GM19395 (cell line): ENCODE measurements at regions not wholly inside any gene's neighbourhood (a gene's known extent, or its start where the extent isn't known, plus 50 kb on each side); places are given as distances from the start of the nearest gene placed in this dataset.

ENCODE experiments used
- ATAC-seq: cut with Tn5 transposase; IDR thresholded peaks from one replicate; pipeline ENCODE4 v1.9.1; 2021; ENCODE audit warnings: mild to moderate bottlenecking, moderate library complexity; ENCODE audit not compliant: unreplicated experiment

DNA sequence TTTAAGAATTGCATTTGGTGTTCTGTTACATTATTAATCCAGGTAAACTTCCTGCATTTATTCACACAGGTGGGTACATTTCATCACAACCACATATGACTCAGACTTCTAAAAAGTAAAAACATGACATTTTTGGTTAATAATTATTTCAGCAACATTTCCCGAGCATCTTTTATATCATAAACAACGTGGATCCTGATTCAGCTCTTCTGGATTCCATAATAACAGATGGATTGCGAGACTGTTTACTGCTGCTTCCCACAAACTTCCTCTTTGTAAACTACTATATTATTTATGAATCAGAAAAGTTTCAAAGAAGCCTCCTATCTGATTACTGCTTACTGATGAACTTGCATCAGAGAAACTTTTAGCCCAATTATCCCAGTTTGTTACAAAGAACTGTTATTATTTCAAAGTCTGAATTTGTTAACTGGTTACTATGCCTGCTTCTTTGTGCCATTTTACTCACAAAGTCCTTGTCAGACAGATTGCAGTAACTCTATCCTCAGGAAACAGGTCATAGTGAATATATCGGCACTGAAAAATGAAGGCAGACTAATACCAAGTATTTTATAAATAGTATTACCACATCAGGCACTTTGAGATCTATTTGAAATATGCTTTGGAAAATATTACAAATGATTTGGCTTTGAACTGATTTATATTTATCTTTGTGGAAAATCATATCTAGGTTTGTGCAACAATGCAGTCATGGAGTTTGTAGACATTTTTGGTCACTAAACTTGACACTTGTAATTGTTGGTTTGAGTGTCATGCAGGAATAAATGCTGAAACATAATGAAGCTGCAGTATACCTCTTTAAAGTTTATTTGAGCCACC, 511.6 kb downstream of the PLCL1 start:
- no peak for ATAC-seq

DNA sequence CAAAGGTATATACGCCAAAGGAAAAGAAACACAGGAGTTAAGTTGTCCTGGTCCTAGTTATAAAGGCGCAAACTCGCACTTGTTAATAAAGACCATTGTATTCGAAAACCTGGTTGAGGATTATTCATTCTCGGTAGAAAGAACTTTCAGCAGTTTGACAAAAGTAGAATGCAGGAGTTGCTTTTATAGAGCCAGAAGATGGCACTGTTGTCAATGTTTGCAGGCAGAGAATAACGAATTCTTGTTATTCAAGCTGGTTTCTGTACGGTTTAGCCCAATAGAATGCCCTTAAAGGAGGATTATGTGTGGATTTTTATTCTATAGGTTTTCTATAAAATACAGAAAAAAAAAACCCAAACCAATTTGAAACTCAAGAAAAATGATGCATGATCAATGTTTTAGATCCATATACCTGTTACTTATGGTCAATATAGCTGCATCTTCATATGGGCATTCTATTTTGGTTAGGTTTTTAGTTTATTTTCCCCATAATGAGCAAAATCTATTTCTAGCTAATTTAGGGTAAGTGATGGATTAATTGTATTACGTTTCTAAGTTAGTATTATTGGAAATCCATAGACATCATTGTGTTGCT, 510.3 kb downstream of the PLCL1 start:
- peak; percentile 76 for ATAC-seq

DNA sequence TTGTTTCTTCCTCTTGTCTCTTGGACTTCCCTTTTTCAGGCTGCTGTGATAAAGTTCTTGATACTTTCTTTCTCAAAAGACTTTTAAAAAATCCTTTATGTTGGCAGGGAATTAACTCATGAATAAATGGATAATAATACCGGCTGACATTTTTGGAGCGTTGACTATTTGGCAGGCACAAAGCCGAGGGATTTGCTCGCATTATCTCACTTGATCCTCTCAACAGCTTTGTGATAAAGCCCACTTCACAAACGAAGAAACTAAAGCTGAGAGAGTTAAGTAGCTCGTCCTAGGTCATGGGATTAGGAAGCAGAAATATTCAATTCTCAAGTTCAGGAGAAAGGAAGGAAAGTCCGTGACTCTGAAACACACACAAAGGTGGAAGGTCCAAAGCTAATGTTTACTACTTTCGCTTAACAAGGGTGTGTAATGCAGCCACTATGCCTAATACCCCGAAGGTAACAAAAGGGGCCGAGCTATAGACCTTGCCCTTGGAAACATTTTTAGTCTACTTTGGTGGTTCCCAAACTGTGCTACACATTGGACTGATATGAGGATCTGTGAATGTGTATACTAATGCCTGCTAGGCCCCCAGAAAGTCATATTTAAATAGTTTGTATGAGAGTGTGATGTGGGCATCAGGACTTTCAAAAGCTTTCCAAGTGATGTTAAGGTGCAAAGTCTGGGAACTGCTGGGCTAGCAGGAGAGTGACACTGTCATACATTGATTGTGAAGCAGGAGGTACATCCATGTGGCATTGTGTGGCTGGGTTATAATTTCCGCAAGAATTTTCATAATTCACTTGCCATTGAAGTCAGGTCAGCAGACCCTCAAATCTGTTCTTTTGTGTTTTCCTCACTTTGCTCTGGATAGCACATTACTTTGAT, 508.4 kb downstream of the PLCL1 start:
- no peak for ATAC-seq

DNA sequence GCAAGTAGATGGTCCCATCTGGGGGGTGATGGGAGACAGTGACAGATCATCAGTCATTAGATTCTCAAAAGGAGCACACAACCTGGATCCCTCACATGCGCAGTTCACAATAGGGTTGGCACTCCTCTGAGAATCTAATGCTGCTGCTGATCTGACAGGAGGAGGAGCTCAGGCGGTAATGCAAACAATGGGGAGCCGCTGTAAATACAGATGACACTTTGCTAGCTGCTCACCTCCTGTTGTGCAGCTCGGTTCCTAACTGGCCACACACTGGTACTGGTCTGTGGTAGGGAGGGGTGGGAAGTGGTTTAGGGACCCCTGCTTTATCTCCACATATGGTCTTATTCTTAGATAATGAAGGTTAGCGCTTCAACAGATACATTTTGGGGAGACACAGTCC, 506.6 kb downstream of the PLCL1 start:
- no peak for ATAC-seq

DNA sequence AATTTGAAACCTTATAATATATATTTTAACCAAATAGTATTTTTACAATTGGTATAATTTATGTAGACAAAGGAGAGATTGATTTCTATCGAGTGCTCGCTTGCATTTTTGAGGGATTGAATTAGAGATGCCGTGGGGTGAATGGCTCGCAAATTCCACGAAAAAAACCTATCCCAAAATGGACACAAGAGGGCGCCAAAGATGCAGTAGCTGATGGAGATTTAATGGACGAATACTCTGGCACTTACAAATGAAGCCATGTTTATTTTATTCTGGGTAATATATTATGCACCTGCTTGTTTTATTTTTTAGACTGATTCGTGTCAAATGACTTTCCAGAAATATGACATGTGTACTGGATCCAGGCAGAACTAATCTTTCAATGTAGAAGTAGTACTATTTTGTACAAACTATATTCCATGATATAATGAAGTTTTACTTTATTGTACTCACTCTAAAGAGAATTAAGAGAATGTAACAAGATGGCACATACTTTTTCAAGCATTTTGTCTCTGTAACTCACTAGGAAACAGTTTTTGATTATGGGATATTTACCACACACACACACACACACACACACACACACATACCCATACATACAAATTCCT, 505.4 kb downstream of the PLCL1 start:
- peak; percentile 70 for ATAC-seq

DNA sequence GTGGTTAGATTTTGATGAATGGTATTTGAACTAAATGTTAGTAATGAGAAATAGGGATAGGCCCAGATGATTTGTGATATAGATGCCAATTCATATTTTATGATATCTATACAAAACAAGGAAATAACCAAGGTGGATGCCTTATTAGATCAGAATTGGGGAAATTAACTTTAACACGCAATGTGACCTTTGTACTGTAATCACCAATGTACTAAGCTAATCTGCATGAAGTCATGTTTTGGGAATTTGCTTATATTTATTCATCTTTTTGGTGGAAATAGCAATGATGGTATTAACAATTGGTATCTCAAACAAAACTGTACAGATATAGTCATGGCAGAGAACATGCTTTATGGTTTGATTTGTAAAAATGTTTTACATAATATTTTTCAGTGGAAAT, 504.7 kb downstream of the PLCL1 start:
- no peak for ATAC-seq

DNA sequence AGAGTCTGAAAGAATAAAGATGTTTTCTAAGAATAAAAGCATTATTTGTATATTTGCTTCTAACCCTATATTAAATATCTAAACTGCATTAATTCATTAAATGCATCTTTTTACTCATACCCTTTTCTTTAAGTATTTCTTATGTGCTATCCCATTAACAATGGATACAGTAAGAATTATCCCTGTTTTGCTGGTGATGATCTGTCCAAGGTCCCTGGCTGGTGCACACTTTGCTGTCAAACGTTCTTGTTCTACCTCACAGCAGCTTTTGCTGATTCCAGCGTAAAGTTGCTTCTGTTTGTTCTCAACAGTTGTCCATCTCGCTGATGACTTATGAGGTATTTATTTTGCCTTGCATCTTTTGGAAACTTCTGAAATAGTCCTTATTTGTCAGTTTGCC, 504.0 kb downstream of the PLCL1 start:
- no peak for ATAC-seq

DNA sequence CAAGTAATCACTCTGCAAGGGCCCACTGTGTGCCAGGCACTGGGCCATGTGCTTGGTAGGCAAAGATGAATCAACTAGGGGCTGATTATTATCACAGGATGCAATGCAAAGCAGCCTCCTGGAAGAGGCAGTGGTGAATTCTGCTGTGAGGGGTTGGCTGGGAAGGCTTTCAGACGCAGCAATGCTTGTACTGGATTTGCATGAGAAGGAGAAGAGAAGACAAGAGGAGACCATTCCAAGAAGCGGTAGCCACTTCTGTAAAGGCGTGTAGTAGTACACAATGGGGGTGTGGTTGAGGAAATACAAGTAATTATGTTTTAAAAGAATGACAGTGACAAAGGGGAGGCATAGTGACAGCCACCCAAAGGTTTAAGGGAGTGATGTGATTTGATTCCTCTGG, 502.7 kb downstream of the PLCL1 start:
- ATAC-seq = no peak

DNA sequence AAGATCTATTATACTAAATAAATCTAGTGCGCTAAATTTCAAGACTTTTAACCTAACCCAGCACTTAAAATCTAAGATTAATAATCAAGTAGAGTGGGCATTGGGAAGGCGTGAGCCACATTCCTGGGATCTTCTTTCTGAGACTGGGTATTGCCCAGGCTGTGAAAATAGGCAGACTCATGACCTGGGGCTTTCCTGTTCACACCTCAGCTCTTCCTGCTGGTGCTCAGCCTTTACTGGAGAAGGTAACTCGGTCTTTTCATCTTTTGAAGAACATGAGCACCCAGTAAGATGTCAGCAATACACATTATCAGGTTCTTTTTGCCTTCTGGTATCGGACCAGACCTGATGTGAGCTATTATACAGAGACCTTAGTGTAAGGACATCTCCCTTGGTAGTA, 500.5 kb downstream of the PLCL1 start:
- no peak for ATAC-seq

DNA sequence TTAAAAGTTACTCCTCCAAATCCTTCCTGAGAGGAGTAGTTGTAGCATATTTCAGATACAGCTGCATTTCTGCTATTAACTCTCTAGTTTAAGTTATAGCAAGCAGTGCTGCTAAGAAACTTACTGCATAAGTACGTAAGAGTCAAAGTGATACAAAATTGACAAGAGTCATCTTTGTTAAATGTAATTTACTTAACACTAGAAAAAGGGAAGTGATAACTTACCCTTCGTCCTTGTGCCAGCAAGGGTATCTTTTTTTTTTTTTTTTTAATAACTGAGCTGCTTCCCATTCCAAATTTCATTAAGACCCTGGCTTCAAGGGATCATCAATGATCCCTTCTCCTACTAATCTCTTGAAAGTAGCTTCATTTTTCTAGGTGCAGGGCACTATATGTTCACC, 493.0 kb downstream of the PLCL1 start:
- no peak for ATAC-seq

DNA sequence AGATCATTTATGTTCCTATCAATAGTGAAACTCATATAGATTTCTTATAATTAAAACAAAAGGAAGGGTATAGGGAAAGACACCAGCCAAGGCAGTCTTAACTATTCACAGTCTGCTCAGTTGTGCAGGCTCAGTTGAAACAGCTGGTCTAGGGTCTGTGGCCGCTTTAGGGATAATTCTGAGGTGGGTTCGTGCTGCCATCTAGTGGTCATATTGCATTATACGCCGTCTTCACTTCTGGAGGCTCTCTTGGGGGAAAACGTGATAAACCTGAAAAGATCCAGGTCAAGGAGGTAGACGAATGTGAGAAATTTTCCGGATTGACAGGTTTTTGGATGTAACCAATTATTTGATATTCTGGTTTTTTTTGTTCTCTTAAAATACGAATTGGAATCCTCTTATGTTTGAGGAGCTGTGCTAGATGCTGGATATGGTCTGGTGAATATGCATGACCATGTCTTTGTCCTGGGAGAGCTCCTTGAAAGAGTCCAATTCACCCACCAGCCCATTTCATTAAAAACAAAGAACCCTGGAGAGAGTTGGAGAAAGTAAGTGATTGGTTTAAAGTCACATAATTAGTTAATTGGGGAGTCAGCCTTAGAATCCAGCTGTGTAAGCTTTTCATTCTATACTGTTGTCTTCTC, 492.4 kb downstream of the PLCL1 start:
- peak; percentile 94 for ATAC-seq

DNA sequence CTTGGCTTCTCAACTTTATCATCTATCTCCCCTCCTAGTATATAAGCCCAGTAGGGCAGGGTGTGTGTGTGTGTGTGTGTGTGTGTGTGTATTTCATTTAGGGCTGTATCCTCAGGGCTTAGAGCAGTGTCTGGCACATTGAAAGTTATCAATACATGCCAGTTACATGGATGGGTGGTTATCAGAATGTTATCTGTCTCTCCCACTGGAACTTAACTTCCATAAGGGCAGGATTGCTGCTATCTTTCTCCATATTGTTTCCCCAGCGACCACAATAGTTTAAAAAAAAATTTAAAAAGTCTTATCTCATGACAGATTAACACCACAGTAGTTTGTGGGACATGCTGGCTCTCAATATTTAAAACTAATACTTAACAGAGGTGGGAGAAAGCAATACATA, 488.9 kb downstream of the PLCL1 start:
- no peak for ATAC-seq

DNA sequence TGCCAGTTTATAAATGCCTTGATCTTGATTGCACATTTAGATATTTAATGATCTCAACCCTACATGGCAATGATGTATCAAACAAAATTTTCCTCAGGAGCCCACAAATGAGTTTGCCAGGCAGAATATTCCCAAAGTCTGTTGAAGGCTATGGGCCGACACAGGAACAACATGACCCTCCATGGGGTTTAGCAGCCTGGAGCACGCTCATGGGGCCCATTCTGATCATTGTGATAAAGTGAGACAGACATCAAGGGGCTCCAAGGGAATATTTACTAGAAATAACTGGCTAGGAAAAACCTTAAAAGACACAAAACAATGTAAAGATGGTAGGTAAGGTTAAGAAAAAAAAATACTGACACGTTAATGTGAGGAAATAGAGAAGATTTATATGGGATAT, 485.4 kb downstream of the PLCL1 start:
- no peak for ATAC-seq

DNA sequence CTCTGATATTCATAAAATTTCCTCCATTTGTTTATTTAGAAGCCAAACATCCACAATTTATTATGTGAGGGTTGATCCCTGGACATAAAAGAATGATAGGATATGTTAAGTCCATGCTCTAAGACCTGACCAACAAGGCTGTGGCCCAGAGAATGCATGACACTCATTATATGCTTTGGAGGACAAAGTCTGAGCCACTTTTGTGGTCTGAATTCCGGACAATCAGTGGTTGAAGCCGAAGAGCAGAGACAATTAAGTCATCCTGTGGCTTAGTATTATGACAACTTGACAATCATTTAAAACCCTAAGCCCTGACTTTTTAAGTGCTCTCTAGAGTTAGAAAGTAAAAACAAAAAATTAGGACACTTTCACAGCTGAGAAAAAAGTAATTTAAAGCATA, 483.3 kb downstream of the PLCL1 start:
- ATAC-seq = no peak

DNA sequence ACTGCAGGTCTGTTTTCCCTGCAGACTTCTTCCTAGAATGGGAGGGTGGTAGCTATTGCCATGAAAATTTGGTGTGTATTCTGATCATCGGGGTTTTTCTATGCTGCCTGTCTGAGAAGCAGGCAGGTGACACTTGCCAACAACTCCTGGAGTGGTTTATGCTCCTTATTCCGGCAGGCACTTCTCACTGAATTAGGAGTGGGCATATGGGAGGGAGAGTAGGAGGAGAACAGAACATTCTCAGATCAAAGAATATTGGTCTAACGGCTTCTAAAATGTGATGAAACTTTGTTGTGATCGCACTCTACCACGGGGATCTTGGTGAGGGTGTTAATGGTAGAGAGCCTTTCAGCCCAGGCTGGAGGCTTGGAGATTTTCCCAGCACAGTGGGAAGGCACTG, 480.8 kb downstream of the PLCL1 start:
- ATAC-seq = no peak

DNA sequence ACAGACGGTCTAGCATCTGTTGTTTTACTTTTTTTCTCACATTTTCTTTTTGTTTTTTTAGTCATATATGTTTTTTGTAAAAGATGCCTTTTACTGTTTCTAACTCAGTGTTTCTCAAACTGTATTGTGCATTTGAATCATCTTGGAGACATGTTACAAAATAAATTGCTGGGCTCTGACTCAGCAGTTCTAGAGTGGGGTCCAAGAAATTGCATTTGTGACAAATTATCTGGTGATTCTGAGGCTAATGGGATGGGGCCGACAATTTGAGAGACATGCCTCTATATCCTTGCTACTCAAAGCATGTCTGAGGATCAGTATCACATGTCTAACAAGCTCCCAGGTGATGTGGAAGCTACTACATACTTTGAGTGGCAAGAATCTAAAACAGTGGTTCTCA, 478.8 kb downstream of the PLCL1 start:
- no peak for ATAC-seq

DNA sequence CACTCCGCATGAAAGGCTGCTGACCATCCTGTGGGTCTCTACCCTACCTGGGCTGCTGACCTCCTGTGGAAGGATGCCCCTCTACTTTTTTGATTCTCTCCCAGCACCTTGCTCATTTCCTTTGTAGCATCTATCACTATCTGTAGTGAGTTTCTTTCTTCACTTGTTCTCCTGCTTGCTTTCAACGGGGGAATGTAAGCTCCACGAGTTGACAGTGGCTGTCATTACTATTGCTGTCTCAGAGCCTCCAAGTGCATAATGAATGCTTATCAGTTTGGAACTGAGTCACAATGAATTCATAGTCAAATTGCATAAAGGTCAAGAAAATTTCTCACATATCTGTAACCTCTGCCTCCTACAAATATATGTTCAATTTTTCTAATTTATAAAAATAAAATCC, 477.7 kb downstream of the PLCL1 start:
- ATAC-seq = no peak

DNA sequence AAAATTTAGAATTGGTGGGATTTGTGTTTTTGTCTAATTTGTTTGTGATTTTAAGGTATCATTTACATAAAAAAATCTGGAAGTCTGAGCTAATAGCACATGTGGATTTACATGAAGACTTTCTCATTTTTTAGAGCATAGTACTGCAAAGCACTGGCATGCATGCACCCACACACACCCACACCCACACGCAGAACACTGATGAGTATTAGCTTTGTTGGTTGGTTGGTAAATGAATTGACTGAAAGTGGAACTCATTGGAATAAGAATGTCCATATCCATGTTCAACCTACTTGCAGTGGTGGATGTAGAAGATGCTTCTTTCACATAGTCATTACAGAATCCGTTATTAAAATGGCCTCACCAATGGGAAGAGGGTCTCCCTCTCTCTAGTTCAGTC, 475.8 kb downstream of the PLCL1 start:
- no peak for ATAC-seq

DNA sequence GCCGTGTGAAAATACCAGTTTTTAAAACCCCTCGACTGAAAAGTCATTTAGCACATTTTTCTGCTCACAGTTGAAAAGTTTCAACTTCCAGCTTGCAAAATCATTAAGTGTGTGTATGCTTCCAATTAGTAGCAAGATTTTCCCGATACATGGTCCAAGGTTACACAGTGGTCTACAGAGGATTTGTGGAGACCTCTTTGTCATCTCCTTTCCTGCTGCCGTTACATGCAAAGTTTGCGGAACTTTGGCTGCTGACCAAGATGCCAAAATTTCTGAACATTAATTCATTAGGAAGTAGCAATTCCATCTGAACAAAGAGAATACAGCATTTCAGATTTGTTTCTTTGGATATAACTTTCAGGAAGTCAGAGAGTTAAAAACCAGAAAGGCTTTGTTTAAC, 474.6 kb downstream of the PLCL1 start:
- no peak for ATAC-seq

DNA sequence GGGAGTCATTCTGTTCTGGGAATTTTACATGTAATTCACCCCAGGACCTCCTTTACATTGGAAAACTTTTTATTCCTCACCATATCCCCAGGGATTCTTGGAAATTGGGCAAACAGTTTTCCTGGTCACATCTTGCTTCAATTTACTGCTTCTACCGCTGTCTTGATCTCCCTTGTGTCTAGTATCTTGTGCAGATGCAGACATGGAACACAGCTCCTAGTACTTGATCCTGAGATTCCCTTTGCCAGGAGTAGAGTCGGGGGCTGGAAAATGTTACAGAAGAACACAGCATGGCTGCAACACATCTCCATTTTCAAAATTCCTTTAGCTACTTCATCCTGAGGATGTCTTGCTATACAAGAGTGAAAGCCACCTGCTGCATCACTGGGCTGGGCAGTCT, 472.8 kb downstream of the PLCL1 start:
- no peak for ATAC-seq

DNA sequence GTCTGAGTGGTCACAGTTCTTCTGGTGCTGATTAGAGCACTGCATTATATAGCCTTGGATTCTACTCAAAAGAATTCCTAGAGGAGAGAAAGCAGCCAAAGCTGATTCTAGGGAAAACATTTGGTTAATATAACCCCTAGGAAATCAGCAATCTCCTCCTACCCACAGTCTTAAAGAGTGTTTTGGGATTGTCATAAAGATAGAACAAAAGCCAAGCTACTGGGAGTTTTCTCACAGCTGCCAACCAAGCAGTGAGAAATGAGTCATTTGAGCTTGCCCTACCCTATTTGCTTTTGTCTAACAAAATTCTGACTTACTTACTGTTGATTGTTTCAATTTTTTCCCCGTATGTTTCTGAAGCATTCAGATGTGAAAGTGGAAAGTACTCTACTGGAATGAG, 469.3 kb downstream of the PLCL1 start:
- ATAC-seq = no peak
